ENCODE measurements at regions not wholly inside any gene's neighbourhood (a gene's known extent, or its start where the extent isn't known, plus 50 kb on each side); places are given as distances from the start of the nearest gene placed in this dataset.

DNA sequence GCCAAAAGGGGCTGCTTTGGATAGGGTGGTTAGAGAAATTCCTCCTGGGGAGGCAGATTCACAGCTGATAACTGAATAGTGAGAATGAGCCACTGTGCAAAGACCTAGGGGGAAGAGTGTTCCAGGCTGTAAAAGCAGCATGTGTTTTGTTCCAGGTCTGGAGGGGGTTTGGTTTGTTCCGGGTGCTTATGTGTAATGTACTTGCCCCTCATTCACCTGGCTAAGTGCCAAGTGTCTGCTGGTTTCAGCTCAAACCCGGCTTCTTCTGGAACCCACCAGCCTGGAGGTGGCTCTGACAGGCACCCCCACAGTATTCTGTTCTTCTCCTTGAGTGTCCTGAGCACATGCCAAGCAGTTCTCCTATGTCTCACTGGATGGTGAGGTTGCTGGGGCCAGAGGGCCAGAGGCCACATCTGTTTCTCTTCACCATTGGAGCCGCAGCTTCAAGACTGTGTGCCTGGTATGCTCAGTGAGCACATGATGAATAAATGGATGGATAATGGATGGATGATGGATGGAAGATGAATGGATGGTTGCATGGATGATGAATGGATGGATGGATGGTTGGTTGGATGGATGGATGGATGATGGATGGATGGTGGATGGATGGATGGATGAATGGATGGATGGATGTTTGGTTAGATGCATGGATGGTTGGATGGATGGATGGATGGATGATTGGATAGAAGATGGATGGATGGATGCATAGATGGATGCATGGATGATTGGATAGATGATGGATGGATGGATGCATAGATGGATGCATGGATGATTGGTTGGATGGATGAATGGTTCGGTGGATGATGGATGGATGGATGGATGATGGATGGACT is 227.6 kb downstream of the BMP7 start:
- no peak for DNase-seq

DNA sequence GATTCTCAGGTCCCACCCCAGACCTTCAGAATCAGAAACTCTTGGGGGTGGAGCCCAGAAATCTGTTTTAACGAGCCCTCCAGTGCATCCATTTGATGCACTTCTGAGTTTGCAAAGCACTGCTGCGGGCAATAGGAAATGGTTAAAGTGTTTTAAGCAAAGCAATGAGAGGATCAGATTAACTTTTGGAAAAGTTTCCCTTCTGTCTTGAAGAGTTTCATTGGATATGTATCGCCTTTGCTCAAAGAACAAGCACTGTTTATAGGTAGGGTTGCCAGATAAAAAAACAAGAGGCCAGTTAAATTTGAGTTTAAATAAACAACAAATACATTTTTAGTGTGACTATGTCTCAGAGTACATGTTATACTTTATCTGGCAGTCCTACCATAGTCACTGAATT is 226.0 kb downstream of the BMP7 start:
- DNase-seq, result no peak

DNA sequence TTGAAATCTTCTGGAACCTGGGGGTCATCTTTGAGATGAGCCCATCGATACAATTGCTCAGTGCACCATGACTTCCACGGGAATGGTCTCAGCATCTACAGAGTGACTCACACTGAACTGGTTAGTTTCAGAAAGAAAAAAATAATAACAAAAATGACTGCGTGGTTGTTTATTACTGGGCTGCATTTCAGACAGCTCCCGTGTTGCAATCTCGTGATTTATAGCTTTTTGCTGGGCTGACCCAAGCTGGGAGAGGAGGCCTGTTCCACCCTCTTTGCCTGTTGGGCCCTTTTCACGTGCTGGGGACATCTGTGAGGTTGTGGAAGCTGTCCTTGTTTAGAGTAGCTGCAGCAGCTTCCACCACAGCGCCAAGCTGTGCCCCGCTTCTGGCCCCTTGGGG is 225.5 kb downstream of the BMP7 start:
- no peak for DNase-seq

- no peak for DNase-seq
Observed at GRCh38 chr20:57043091-57043490, 223.3 kb downstream of the BMP7 start.

- no peak for DNase-seq
Observed at GRCh38 chr20:57043669-57044268, 222.7 kb downstream of the BMP7 start.

DNA sequence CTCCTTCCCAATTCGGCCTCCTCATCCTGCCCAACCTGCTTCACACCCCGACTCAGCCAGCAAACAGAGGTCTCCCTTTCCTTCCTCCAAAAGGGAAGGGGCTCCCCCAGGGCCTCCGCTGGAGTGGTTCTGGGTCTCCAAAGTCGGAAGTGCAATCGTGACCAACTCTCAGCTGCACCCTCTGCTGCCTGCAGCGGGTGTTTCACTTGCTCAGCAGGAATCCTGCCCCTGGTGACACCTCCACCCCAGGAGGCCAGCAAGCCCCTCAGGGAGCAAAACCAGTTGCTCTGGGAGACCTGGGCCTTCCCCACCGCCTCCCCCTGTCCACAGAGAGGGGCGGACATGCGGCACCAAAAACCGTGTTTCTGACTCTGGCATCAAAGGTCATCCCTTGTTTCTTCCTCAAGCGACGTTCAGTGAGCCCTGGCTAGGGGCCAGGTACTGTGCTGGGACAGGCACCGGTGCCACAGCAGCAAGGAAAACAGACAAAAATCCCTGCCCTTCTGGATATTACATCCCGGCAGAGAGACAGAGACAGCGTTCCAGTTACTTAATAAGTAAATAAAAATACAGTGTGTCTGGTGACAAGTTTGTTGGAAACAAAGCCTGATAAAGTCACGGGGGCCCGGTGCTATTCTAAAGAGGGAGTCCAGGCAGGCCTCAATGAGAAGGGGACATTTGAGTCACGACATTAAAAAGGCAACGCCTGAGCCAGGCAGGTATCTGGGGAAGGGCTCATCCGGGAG is 219.0 kb downstream of the BMP7 start:
- no peak for DNase-seq

- no peak for DNase-seq
Observed at GRCh38 chr20:57048027-57048869, 218.2 kb downstream of the BMP7 start.

DNA sequence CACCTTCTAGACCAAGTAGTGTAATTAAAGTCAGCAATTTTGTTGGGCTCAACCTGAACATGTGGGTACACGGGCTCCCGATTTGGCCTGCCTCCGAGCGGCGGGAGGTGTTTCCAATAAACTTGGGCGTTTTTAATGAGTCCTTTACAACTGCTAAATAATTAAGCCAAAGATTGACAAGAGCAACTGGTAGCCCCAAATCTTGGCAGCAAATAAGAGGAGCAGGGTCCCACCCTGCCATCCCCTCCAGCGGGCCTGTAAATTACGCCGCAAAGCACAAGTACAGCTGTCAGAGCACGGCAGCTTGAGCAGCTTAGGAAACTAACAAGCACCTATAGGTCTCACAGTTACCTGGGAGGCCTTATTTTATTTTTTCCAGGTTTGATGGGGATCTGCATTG is 217.1 kb downstream of the BMP7 start:
- no peak for DNase-seq

DNA sequence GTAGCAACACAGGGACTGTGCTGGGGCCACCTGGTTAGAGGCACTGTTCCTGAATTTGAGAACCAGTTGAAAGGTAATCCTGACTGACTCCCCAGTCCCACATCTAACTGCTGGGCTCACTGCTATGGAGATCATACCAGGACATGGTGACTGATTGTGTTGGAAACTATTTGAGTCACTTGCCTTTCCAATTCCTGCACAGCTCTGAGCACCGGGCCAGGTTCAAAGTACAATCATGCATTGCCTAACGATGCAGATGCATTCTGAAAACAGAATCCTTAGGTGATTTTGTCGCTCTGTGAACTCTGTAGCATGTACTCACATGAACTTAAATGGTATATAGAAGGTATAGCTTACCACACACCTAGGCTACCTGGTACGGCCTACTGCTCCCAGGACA is 215.3 kb downstream of the BMP7 start:
- DNase-seq, result no peak

DNA sequence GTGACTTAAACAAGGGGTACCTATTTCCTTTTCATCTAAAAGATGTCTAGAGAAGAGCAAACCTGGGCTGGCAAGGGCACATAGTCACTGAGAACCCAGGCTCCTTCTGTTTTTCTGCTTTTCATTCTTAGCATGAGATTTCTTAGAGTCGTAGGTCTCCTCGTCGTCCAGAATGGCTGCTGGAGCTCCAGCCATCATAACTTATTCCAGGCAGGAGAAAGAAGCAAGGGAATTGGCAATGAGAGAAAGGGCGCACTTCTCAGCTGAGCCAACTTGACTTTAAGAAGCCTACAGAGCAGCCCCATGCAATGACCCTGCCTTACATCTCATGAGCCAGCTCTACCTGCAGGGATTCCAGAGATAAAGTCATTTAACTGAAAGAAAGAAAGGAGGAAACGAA is 213.4 kb downstream of the BMP7 start:
- no peak for DNase-seq

DNA sequence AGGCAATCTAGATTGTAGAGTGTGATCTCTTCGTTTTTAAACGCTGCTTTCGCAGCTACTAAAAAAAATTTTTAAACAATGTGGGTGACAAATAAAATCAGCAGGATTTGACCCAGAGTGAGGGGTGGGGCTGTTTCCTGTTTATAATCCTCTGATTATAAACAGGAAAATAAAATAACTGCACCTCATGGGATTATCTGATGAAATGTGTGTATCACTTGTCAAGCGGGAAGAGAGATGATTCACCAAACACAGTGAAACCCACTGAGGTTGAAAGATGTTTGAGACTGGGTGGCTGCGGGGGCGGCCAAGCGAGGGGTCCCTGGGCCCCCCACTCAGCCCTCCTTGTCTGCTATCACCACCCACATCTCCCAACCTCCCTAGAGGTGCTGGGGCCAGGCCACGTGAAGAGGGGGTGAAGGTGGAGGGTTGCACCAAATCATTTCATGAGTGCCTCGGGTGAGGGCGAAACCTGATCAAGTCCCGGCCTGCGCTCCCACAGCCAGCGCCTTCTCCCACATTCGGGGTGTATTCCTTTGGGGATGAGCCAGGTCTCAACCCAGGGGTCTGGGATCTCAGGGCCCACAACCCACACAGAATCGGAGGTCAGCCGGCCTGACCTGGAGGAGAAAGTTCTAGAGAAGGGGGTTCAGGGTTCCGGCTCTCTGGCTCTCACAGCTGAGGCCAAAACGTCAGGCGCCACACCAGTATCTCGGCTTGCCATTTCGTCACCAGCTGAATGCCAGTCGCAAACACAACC is 212.5 kb downstream of the BMP7 start:
- no peak for DNase-seq

DNA sequence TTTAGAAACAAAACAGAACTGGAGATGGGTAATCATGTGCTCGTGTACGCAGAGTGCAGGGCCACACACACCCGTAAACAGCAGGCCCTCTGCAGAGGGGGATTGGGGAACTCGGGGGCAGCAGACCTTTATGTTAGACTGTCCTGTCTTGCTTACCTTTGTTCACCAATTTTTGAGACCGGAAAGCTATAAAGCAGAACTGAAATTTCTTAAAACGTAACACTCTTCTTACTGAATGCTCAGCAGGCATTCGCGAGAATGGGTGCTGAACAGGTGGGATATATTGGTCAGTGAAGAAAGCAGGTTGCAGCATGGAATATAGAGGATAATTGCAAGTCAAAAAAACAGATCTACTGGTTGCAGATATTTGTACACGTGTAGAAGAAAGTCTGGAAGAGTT is 211.1 kb downstream of the BMP7 start:
- no peak for DNase-seq

GRCh38 chr20:57056651-57057050 is 209.8 kb downstream of the BMP7 start:
- no peak for DNase-seq

DNA sequence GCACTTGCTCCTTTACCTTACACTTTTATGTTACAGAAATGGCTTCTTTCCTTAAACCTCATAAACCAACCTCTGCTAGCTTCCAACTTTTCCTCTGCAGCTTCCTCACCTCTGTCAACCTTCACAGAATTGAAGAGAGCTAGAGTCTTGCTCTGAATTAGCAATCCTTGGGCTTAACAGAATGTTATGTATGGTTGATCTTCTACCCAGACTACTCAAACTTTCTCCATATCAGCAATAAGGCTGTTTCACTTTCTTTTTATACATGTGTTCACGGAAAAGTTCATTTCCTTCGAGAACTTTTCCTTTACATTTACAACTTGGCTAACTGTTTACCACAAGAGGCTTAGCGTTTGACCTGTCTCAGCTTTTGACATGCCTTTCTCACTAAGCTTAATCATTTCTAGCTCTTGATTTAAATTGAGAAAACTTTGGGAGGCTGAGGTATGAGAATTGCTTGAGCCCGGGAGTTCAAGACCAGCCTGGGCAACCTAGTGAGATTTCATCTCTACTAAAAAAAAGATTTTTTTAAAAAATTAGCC is 207.3 kb downstream of the BMP7 start:
- no peak for DNase-seq

- no peak for DNase-seq
Observed at GRCh38 chr20:57060407-57061050, 205.9 kb downstream of the BMP7 start.

DNA sequence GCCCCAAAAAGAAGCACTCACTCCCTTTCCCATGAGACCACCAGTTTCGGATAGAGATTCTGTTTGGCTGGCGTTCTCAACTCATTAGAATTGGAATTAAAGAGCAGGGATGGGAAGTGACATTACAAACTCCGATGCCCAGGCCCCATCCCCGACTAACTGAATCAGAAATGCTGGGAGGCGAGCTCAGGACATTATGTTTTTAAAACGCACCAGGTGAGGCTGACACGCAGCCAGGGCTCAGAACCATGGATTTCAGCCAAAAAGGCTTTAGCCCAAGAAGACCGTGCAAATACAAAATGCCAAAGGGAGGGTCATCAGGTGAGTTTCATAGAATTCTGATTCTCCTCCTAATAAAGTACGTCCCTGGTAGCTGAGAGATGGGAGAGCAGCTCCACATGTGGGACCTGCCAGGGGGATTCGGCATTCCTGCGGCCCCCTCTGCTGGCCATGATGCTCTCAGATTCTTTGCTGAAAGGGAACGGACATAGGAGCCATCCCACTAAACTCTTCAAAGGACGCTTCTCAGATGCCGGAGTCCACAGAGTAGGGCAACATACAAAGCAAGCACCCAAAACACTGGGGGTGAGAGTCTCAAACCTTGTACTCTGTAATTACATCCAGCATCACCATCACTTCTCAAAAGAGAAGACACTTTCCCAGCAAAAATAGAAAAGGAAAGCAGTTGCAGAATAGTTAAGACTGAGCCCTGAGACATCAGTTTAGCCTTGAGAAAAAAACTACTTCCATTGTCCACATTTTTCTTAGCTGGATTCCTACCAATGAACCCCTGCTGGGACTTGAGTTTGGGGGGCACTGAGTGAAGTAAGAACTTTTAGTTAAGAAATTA is 205.2 kb downstream of the BMP7 start:
- DNase-seq, result peak; percentile 12

DNA sequence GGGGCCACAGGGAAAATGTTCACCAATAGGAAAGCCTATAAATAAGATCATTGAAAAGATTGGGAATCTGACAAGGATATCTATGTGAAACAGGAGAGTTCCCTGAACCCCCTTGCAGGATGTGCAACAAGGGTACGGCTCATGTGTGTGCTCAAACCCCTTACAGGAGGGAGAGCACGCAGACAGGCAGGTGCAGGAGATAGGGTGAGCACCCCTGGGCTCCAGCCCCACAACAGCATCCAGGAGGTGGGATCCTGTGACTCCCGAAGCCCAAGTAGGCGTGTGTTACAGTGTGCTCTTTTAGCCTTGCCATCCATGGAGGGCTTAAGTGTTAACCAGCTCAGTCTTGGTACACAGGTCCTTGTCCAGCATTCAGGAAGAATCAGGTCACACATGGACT is 204.2 kb downstream of the BMP7 start:
- no peak for DNase-seq

GRCh38 chr20:57062696-57063270 is 203.7 kb downstream of the BMP7 start:
- DNase-seq, result no peak

DNA sequence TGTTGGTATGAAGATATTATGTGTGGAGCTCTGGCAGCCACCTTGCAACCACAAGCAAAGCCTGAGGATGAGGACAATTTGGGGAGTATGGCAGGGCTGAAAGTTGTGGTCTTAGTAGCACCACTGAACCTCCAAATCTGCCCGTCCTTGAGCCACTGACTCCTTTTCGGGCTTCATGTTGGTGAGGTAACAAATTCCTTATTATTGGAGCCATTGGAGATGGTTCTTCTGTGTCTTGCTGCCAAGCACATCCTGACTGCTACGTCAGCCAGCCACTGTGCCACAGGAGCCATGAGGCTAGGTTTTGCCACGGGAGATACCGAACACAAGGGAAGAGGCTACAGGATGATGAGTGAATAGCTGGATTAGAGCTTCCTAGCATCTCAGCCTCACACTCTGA is 201.6 kb downstream of the BMP7 start:
- no peak for DNase-seq

GRCh38 chr20:57065646-57066045 is 200.8 kb downstream of the BMP7 start:
- DNase-seq, result no peak
